Vagina (tissue), 2 donors: ENCODE measurements at regions not wholly inside any gene's neighbourhood (a gene's known extent, or its start where the extent isn't known, plus 50 kb on each side); places are given as distances from the start of the nearest gene placed in this dataset.

Experiments
- CTCF ChIP-seq, 3 experiments: fragments of 450-650 bp in 2 of 3; fragments of 200-600 bp in 1 of 3; sonication (generic) in 1 of 3; IDR thresholded peaks; one replicate each; pipeline ENCODE4 v1.5.1; 2017 to 2019; ENCODE audit warnings: antibody characterized with exemption in 3 of 3, mild to moderate bottlenecking in 2 of 3, moderate library complexity in 2 of 3
- POLR2A ChIP-seq, 2 donors: fragments of 450-650 bp; IDR thresholded peaks; one replicate each; pipeline ENCODE4 v1.6.1; 2017; ENCODE audit warnings: antibody characterized with exemption in 2 of 2, mild to moderate bottlenecking in 2 of 2, moderate library complexity in 2 of 2
- POLR2AphosphoS5 ChIP-seq, 2 donors: sonication (generic); formaldehyde crosslinking; IDR thresholded peaks; one replicate each; pipeline ENCODE4 v1.9.0; 2017; ENCODE audit warnings: antibody characterized with exemption in 2 of 2, mild to moderate bottlenecking in 2 of 2, low read depth in 1 of 2; ENCODE audit not compliant: insufficient read depth in 1 of 2

- TF ChIP-seq CTCF (IDR thresholded peaks at IDR 0.05), result no peak
- TF ChIP-seq POLR2A (IDR thresholded peaks at IDR 0.05), result no peak
- TF ChIP-seq POLR2AphosphoS5 (IDR thresholded peaks at IDR 0.05; ENCODE audit: insufficient read depth in 1 of 2, low read depth in 1 of 2), result no peak
Observed at GRCh38 chr7:125127304-125127703, 197.7 kb upstream of the POT1 start.
